ENCODE measurements at regions not wholly inside any gene's neighbourhood (a gene's known extent, or its start where the extent isn't known, plus 50 kb on each side); places are given as distances from the start of the nearest gene placed in this dataset.

DNA sequence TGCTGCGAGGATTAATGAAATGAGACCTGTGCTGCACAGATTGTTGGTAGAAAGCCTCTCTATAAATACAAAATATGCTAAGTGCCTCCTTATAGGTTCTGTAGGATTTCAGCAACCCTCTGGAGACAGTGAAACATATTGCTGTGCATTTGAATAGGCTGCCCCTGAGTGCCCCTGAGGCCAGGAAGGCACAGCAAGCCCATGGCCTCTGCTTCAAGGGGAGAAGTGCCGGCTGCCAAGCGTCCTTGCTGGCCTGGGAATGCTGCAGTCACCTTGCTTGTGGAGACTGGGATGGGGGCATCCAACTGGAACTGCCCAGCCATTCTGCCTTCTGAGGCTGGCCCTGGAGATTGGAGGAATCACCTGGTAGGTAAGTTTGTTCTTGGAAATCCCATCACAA is 397.2 kb upstream of the SMIM21 start:
- TF ChIP-seq POLR2A (IDR thresholded peaks at IDR 0.05): no peak
- TF ChIP-seq CTCF (IDR thresholded peaks at IDR 0.05): no peak

Data from suprapubic skin (tissue), 3 donors.